GM18861 (cell line): ENCODE measurements at regions not wholly inside any gene's neighbourhood (a gene's known extent, or its start where the extent isn't known, plus 50 kb on each side); places are given as distances from the start of the nearest gene placed in this dataset.
"Not testable (repeated sequence)": the region's sequence is repeated elsewhere in the genome, so short reads cannot be mapped to it uniquely, and the experiment has no call there.

Source experiments
- ATAC-seq: cut with Tn5 transposase; IDR thresholded peaks from one replicate; pipeline ENCODE4 v1.9.1; 2021; ENCODE audit not compliant: unreplicated experiment

DNA sequence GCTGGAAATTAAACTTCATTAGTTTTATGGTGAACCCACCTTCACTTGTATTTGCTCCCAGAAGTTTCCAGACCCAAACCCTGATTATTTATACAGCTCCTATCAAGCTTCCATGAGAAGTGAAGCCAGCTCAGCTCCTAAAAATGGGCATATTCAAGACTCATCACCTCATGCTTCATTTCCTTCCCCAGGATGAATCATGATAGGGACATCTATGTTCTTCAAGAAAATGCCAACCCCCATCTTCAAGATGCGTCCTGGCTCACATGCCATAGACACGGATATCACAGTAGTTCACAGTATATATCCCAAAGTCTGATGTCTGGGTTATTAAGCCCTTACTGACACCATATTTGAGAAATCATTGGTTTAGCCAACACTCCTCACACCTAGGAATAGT is 217.6 kb downstream of the NPR3 start:
- no peak for ATAC-seq

DNA sequence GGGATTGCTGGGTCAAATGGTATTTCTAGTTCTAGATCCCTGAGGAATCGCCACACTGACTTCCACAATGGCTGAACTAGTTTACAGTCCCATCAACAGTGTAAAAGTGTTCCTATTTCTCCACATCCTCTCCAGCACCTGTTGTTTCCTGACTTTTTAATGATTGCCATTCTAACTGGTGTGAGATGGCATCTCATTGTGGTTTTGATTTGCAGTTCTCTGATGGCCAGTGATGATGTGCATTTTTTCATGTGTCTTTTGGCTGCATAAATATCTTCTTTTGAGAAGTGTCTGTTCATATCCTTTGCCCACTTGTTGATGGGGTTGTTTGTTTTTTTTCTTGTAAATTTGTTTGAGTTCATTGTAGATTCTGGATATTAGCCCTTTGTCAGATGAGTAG is 220.3 kb downstream of the NPR3 start:
- not testable (repeated sequence) for ATAC-seq

DNA sequence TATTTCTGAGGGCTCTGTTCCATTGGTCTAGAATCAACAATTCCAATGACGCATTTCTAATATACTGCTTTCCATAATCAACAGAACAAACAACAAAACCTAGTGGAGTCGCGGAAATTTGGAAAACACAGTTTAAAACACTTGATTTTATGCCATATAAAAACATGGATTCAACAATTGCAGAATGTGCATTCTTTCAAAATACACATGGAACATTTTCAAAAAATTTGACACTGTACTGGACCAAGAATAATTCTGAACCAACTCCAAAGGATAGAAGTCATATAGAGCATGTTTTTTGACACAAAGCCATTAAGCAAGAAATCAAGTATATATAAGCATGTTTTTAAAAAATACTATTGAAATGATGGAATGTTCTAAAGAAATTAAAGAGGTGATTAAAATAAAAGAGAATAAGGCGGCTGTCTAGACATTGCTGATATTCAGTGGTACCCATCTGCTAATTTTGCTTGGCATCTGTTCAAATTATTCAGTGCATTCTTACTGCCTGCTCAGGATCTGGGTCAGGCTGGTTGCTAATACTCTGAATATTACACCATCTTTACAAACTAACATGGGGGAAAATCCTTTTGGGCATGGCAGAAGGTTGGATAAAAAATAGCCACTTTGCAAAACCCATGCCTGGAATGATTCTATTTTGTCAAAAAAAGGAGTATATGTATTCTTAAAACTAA is 221.3 kb downstream of the NPR3 start:
- ATAC-seq = no peak

DNA sequence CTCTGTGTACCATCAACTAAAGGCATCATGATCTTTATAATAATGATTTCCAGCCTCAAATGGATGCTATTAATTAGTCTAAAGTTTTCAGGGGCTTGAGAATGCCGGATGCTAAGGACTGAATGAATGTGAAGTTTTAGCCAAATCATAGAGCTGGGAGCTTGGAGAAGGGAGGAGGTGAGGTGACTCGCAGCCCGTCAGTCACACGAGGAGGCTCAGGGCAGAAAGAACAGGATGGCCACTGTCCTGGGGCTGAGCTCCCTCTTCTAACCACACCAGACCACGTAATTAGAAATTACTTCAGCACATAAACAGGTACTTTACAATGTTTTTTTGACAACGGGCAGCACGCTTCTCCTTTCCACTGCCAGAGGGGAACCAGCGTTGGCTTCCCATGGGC is 222.6 kb downstream of the NPR3 start:
- no peak for ATAC-seq

DNA sequence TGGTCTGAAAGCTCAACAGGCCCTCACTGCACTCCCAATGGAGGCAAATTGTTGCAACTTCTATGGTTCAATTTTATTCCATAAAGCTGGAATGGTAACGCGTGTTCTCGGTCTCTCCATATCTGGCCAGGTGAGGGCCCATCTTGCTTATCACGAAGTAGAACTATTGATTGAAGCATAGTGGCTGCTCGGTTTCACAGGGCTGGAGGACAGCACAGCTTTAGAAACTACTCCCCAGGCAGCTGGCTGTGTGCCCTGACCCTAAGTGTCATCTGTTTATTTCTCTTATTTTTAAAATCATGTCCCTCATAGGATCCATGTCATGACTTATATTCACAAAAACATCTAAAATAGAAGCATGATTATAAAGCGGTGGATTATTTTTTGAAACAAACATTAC is 223.4 kb downstream of the NPR3 start:
- no peak for ATAC-seq

DNA sequence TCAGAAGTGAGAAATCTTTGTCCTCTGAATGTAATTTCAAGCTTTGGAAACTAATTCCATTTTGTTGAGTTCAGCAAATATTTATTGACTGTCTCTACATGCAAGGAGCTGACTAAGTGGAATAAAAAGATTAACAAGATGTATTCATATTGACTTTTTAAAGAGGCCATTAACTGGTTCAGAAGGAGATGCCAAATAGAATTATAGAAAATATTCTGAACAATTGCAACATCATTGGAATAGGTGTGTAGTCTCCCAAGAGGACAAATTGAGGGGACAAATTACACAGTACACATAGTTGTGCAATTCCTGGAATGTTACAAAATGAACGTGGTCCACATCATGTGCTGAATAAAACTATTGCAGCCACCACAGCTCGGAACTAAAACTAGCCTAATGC is 224.2 kb downstream of the NPR3 start:
- ATAC-seq = no peak

DNA sequence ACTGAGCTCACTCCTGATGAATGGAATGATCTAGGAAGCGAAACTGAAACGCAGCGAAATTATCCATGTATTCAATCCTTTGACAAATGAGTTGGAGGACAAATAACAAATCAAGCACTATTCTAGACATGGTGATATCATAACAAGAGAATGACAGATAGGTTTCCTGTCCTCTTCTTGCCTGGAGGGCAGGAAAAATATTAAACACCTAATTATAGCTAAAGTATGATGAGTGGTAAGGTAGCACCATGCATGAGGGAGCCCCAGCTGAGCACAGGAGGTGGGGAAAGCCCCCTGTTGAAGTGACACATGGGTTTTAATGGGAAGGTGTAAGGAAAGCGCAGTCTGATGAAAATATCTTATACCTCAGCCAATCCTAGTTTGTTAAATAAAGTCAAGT is 225.2 kb downstream of the NPR3 start:
- no peak for ATAC-seq

DNA sequence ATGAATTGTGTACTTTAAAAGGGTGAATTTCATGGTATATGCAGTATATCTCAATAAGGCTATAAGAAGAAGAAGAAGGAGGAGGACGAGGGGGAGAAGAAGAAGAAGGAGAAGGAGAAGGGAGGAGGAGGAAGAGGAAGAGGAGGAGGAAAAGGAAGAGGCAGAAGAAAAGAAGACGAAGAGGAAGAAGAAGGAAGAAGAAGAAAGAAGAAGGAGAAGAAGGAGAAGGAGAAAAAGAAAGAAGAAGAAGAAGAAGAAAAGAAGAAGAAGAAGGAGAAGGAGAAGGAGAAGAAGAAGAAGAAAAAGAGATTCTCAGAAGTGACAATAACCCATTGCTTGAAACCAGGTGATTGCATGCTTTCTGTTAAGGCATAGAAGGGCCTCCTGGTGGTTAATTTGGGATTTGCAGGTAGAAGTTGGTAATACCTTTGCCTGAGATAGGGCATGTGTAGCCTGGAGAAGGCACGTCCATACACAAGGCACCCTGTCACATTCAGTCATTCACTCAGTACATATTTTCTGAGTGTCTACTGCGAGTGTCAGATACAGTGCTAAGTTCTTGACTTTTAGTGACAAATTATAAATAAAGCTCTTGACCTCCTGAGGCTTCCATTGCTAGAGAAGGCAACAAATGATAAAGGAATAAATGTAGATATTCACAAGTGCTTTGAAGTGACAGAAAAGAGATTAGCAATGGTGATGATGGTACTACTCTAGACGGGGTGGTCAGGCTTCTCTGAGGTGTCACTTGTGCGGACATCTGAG is 231.3 kb downstream of the NPR3 start:
- ATAC-seq = peak; percentile 82

DNA sequence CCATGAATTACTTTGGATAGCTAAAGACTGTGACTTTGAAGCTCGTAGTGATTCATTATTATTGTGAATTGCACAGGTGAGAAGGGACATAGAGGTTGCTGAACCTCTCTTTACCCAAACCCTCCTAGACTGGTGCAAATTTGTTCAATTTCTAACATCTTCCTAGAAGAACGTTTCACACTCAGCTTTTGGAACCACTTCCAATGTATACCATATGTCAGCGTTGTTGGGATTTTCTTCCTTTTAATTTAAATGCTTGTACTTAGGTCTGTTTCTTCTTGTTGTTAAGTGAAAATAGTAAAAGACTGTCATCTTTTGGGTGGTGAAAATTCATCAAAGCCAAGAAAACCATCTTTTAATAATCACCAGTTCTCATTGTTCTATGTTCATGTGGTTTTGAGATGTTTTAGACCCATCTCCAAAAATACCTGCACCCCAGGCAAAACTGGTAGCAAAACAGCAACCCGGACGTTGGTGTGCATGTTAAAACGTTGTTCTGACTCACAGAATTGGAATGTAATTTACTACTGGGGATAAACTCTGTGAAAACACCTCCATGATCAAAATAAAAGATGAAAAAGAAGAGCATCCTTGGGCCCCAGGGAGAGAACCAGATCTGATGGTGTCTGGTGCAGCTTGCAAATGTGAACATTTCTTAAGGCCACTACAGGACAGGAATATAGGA is 238.3 kb downstream of the NPR3 start:
- ATAC-seq = no peak

DNA sequence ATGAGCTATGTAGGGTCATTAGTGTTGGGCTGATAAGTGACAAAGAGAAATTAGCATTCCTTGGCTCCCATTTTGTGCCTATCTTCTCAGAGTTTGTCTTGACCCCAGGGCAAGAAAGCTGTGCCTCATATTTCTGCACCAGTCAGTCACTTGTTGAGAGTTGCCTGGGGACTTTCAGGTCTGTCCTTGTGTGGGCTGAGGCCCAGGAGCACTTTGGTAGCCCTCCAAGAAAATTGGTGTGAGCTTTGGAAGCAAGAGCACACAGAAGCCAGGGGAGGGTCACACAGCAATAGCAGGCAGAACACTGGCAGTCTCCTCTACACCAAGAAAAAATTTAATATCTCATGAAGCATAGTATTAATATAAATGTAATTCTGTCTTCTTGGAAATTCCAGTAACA is 239.9 kb downstream of the NPR3 start:
- no peak for ATAC-seq

DNA sequence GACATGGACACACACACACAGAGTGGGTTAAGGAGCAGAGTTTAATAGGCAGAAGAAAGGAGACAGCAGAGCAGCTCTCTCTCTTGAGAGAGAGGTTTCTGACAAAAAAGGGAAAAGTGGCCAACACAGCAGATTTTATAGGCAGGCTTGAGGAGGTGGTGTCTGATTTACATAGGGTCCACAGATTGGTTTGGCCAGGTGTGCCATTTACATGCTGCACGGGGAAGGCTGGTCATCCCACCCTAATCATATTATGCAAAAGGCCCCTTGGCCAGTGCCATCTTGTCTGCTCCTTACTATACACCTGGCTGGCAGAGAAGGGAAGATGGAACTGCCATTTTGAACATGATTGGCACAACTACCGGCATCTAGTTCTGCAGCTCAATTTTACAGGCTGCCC is 240.8 kb downstream of the NPR3 start:
- no peak for ATAC-seq

DNA sequence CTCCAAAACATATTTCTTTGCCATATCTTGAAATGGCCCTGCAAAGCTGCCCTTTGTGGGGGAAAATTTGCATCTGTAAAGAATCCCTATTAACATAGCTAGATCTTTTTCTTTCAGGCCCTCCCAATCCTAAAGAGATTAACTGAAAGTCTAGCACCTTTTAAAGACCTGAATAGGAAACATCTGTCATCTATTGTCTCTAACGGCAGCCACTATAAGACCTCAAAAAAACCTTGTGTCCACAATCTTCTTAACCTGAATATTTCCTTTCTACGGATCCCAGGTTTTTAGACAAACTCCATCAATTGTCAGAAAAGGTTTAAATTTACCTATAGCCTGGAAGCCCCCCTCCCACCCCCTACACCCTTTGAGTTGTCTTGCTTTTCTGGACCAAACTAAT is 241.3 kb downstream of the NPR3 start:
- not testable (repeated sequence) for ATAC-seq

DNA sequence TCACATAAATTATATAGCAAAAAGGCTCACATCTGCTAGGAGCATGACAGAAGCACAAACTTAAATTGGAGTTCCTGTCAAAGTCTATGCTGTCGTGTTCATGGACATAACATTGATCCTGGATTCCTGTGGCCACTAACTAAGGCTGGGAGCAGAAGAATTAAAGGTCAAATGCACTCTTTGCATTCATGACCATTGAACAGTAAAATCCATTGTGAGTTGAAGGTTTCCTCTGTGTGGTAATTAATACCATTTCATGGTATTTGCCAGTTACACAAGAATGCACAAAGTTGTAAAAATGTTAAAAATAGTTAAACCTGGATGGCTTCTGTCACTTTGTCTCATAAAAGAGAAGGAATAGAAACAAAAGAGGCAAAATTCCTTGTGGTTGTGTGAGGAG is 242.6 kb downstream of the NPR3 start:
- ATAC-seq = no peak

DNA sequence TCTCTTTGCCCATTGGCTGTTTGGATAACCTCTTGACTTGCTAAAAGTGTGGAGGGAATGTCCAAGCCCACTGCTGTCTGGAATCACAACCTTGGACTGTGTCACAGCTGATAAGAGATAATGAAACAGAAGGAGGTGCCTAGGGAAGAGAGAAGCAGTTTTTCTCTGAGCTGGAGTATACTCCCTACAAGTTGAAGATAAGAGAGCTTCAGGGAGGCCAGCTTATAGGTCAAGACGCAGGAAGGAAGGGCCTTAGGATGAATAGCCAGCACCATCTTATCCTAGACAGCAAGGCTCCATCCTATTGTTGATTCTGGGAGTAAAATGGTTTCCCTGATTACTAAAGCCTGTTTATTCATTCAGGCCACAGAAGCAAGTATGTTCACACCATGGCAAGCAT is 244.7 kb downstream of the NPR3 start:
- ATAC-seq = no peak

DNA sequence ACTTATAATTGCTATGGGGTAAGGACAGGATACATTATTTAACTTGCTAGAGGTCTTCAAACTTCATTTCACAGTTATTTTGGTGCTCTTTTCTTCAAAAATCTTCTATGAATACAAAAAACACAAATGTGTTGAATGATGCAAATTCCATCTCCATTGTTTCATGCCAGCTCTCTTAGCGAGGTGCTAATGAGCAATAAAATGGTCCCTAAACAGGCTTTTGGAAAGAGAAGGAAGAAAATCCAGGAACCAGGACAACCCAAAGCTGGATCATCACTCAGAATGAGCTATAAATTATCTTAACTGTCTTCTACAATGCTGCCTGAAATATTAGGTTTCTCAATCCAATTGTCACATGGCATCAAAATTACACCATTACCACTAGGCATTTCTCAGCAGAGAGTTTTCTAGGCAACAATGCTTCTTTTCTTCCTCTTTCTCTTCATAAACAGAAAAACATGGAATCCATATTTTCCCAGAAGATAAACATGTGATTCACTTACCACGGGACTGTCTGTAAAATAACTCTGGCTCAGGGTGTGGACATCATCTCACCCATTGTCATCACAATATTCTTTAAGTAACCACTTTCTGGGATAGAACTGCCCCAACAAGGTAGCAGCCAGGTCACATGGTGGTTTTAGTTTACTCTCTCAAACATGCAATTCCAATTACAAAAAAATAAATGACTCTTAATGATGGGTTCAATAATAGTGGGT is 249.4 kb downstream of the NPR3 start:
- no peak for ATAC-seq

DNA sequence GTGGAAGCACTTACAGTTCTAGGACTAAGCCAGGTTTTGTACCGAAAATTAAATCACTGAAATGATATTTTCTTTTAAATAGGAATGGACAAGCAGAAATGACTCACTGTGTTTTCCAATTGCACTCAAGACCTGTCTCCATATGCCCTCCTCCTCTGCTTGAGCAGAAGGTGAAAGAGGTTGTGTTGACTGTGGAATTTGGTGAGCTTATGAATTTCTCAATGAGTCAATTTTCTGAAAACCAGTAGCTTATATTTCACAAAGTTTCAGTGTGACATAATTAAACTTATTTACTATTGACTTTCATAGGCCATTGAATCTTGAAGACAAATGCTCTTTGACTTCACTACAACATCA is 249.9 kb downstream of the NPR3 start:
- ATAC-seq = no peak

DNA sequence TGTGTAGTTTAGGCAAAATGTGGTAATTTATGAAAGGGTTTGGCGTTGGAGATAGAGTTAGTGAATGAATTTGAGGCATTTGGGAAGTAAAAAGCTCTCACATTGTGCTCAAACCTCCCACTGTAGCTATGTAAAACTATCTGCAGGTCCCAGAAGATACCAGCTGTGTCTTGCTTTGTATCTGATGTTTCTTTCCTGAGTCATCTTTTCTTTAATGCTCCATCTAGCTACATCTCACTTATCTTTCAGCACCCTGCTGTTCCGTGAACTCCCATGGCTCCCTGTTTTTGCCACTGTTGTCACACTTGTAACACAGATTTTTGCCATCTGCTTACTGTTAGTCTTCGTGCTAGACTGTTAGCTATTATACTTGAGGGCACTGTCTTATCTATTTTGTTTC is 253.1 kb downstream of the NPR3 start:
- no peak for ATAC-seq

DNA sequence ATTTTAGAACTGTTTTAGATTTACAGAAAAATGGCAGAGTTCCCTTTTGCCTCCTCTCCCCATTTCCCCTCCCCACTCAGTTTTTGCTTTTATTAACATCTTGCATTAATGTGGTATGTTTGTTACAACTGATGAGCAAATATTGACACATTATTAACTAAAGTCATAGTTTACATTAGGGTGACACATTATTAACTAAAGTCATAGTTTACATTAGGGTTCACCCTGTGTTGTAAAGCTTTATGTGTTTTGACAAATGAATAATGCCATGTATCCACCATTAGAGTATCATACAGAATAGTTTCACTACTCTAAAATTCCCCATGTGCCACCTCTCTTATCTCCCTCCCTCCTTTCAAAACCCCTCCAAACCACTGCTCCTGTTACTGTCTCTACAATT is 262.5 kb downstream of the NPR3 start:
- no peak for ATAC-seq

DNA sequence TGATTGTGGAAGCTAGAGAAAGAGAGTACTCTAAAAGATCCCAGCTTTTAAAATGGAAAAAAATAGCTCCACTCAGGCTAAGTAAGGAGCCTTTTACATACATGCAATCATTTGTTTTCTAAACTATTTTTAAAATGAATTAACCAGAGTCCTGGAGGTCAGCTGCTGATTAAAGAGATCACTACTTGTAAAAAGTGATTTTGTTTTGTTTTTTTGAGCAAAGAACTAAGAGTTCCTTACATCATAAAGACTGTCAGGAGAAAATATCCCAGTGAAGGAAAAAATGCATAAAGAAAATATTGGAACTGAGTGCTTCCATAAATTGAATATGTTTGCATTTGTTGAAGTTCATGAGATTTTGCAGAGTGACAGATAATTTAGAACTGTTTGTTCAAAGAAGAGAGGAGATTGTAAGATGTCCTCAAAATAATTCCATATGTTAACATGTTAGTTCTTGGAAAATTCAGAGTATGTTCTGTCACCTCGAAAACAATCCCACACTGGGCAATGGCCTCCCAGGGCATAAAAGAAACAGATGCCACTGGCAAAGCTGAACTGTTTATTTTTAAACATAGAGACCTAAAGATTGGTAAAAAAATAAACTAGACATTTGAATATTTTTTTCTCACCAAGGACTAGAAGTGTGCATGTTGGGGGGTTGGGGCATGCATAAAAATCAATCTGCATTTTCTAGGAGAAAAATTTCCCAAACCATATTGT is 264.7 kb downstream of the NPR3 start:
- no peak for ATAC-seq

DNA sequence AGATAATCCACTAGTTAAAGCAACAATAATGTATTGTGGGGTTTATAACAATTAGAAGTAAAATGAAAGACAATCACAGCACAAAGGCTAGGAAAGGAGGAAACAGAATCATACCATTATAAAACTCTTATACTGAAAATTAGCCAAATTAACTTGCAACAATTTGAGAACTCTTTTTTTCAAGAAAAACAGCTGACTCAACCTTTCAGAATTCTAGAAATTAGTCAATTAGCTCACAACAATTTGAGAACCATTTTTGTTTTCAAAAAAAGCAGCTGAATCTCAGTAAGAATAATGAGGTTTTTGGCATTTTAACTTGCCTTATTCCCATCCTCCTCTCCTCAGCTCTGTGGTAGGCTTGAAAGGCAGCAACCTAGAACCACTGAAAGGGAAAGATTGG is 269.9 kb downstream of the NPR3 start:
- no peak for ATAC-seq
